ENCODE measurements at regions not wholly inside any gene's neighbourhood (a gene's known extent, or its start where the extent isn't known, plus 50 kb on each side); places are given as distances from the start of the nearest gene placed in this dataset.

- TF ChIP-seq POLR2A (IDR thresholded peaks at IDR 0.05): no peak
- no peak for TF ChIP-seq CTCF (IDR thresholded peaks at IDR 0.05)
Observed at GRCh38 chr1:238752327-238752726, 634.0 kb upstream of the CHRM3 start.
